OCI-LY1 (cell line): ENCODE measurements at regions not wholly inside any gene's neighbourhood (a gene's known extent, or its start where the extent isn't known, plus 50 kb on each side); places are given as distances from the start of the nearest gene placed in this dataset.

Source experiments
- H2AFZ ChIP-seq: fragments of 200-600 bp; sonication (generic), shearing (Covaris generic); 2 replicates; pipeline ENCODE4 v1.6.0; 2014; ENCODE audit warnings: antibody characterized with exemption, mild to moderate bottlenecking, low read length
- H3F3A ChIP-seq: fragments of 200-600 bp; sonication (generic), shearing (Covaris generic); 2 replicates; pipeline ENCODE4 v1.6.0; 2014; ENCODE audit warnings: mild to moderate bottlenecking, antibody characterized with exemption, low read length, moderate library complexity; ENCODE audit not compliant: insufficient read depth
- H3K27ac ChIP-seq: fragments of 200-600 bp; sonication (generic); 2 replicates; pipeline ENCODE4 v1.5.1; 2014; ENCODE audit warnings: low read length, mixed run types, mild to moderate bottlenecking, low read depth; ENCODE audit not compliant: poor library complexity, severe bottlenecking
- H3K27me3 ChIP-seq: fragments of 200-600 bp; sonication (generic); 2 replicates; pipeline ENCODE4 v1.6.0; 2014; ENCODE audit warnings: antibody characterized with exemption, mild to moderate bottlenecking, low read length, moderate library complexity; ENCODE audit not compliant: insufficient read depth
- H3K36me3 ChIP-seq: fragments of 200-600 bp; sonication (generic); 2 replicates; pipeline ENCODE4 v1.6.1; 2014; ENCODE audit warnings: mild to moderate bottlenecking, antibody characterized with exemption, low read length, moderate library complexity, mixed read lengths; ENCODE audit not compliant: insufficient read depth
- H3K4me1 ChIP-seq: fragments of 200-600 bp; sonication (generic); 2 replicates; pipeline ENCODE4 v1.5.1; 2014; ENCODE audit warnings: mild to moderate bottlenecking, low read length, moderate library complexity; ENCODE audit not compliant: insufficient read depth, severe bottlenecking
- H3K4me2 ChIP-seq: fragments of 200-600 bp; sonication (generic), shearing (Covaris generic); 2 replicates; pipeline ENCODE4 v1.6.1; 2014; ENCODE audit warnings: low read length
- H3K4me3 ChIP-seq: fragments of 200-600 bp; sonication (generic); 2 replicates; pipeline ENCODE4 v1.5.1; 2014; ENCODE audit warnings: low read length, low read depth, mild to moderate bottlenecking, mixed read lengths; ENCODE audit not compliant: poor library complexity, severe bottlenecking
- H3K79me2 ChIP-seq: fragments of 200-600 bp; shearing (Covaris generic); 2 replicates; pipeline ENCODE4 v1.6.1; 2016; ENCODE audit warnings: mixed run types, low read length, mixed read lengths; ENCODE audit not compliant: insufficient read depth
- H3K9ac ChIP-seq: fragments of 200-600 bp; sonication (generic), shearing (Covaris generic); 2 replicates; pipeline ENCODE4 v1.6.1; 2014; ENCODE audit warnings: mild to moderate bottlenecking, low read length, mixed read lengths
- H3K9me2 ChIP-seq: fragments of 200-600 bp; sonication (generic), shearing (Covaris generic); 2 replicates; pipeline ENCODE4 v1.6.1; 2014; ENCODE audit warnings: low read depth, mild to moderate bottlenecking, low read length, mixed read lengths
- H3K9me3 ChIP-seq: fragments of 200-600 bp; shearing (Covaris generic); 2 replicates; pipeline ENCODE4 v1.6.1; 2014; ENCODE audit warnings: low read length, mixed read lengths
- H4K20me1 ChIP-seq: fragments of 200-600 bp; sonication (generic), shearing (Covaris generic); 2 replicates; pipeline ENCODE4 v1.6.0; 2016; ENCODE audit warnings: mild to moderate bottlenecking, low read length; ENCODE audit not compliant: insufficient read depth
- EZH2 ChIP-seq: fragments of 200-600 bp; sonication (generic), shearing (Covaris generic); IDR thresholded peaks from 2 replicates; pipeline ENCODE4 v1.8.0; 2017; ENCODE audit warnings: borderline replicate concordance, mixed run types, mild to moderate bottlenecking, antibody characterized with exemption, low read length, moderate library complexity, mixed read lengths
- TF ChIP-seq, protein P1 (sequence below): fragments of 200-600 bp; sonication (generic), shearing (Covaris generic); IDR thresholded peaks from 2 replicates; pipeline ENCODE4 v1.5.1; 2017; ENCODE audit warnings: mild to moderate bottlenecking, antibody characterized with exemption, low read length, moderate library complexity, mixed read lengths

DNA sequence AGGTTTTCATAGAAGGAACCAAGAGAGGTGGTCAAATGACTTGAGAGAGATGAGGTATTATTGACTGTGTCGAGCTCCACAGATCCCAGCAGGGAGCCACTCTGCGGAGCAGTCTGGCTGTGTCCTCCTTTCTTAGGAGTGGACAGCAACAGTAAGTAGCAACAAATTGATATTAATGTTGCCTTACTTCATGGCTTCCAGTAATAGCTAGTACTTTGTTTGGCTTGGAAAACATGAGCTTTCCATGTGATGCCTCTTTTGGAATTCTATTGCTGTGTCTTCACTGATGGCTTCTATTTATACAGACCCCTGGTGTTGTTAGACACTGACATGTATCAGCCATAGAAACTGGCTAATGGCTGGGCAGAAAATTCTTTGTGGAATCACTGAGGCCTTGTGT is 531.2 kb upstream of the CCDC196 start:
- Histone ChIP-seq H3K9me3 (no peaks in the 10 kb centered on the region), H3K79me2 (no peaks in the 10 kb centered on the region), H3K27me3 (peaks cover 8% of the 10 kb centered on the region; the same call in 1 of the 2 replicates), H3F3A (no peaks in the 10 kb centered on the region), H3K9ac (no peak overlapping the region), H3K9me2 (no peaks in the 10 kb centered on the region), H2AFZ (no peak overlapping the region), H3K4me2 (no peak overlapping the region), H3K36me3 (no peaks in the 10 kb centered on the region), H3K27ac (no peak overlapping the region), H4K20me1 (no peaks in the 10 kb centered on the region), H3K4me3 (no peak overlapping the region), H3K4me1 (no peaks in the 10 kb centered on the region)
- TF ChIP-seq EZH2 = no peak
- TF ChIP-seq, protein P1, sequence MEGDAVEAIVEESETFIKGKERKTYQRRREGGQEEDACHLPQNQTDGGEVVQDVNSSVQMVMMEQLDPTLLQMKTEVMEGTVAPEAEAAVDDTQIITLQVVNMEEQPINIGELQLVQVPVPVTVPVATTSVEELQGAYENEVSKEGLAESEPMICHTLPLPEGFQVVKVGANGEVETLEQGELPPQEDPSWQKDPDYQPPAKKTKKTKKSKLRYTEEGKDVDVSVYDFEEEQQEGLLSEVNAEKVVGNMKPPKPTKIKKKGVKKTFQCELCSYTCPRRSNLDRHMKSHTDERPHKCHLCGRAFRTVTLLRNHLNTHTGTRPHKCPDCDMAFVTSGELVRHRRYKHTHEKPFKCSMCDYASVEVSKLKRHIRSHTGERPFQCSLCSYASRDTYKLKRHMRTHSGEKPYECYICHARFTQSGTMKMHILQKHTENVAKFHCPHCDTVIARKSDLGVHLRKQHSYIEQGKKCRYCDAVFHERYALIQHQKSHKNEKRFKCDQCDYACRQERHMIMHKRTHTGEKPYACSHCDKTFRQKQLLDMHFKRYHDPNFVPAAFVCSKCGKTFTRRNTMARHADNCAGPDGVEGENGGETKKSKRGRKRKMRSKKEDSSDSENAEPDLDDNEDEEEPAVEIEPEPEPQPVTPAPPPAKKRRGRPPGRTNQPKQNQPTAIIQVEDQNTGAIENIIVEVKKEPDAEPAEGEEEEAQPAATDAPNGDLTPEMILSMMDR = no peak

DNA sequence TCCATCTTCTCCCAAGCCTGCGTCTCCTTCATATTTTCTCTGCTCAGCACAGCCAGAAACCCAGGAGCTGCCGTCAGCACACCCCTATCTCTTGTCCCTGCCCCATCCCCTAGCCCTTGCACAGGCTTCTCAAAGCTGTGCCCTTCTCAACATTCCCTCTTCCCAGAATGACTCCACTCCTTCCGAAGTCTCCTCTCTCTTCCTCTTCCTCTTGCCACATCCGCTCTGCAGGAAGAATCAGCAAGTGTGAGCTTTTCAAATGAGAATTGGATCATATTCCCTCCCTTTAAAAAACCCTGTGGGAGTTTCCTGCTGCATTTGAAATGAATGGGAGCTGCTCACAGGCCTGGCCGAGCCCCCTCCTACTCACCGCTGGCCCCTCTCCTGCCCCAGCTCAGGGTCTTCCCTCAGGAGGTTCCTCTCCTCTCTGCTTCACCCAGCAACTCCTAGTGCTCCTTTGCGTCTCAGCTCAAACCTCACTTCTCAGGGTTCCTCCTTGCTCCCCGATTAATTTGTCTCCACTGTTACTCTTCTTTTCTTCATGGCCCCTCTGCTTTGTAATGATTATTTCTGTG is 528.5 kb upstream of the CCDC196 start:
- Histone ChIP-seq H3K4me1 (no peaks in the 10 kb centered on the region), H2AFZ (no peak overlapping the region), H3K4me2 (no peak overlapping the region), H3K9me3 (no peaks in the 10 kb centered on the region), H3K4me3 (no peak overlapping the region), H3K79me2 (no peaks in the 10 kb centered on the region), H3K36me3 (no peaks in the 10 kb centered on the region), H4K20me1 (no peaks in the 10 kb centered on the region), H3K9me2 (no peaks in the 10 kb centered on the region), H3K27ac (no peak overlapping the region), H3F3A (no peaks in the 10 kb centered on the region), H3K27me3 (no peaks in the 10 kb centered on the region), H3K9ac (no peak overlapping the region)
- TF ChIP-seq, protein P1 = no peak
- no peak for TF ChIP-seq EZH2

DNA sequence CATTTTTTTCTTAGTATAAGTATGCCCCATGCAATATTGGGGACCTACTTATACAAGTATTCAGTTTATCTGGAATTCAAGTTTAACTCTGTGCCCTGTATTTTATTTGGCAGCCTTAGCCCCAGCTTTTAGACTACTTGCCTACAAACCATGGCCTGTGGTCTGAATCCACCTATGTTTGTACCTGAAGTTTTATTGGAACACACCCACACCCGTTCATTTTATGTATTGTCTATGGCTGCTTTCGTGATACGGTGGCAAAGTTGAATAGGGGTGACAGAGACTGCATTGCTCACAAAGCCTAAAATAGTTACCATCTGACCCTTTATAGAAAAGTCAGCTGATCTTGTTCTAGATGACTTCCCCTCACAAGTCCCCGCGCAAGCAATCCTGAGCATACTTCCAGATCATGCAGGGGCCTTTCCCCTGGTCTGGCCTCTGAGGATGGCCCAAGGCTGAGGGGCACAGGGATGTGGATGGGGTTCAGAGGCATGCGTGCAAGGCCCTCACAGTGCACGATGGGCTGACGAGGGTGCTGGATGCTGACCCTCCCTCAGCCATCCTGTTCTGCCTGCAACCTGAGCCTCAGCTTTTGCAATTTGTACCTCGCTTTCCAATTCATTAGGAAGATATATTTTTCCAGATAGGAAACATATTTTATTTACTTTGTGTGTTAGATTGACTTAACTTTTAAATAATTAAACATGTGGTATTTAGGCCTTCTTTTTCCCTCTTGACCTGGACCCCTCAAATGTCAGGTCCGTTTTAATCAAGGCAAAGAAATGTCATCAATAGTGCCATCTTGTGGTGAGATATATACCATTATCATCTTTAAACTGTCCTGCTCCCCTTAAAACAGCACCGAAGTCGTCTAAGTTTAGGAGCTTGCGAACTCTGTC is 527.3 kb upstream of the CCDC196 start:
- Histone ChIP-seq H2AFZ (no peak overlapping the region), H4K20me1 (no peaks in the 10 kb centered on the region), H3K9me3 (no peaks in the 10 kb centered on the region), H3F3A (no peaks in the 10 kb centered on the region), H3K9me2 (no peaks in the 10 kb centered on the region), H3K27me3 (no peaks in the 10 kb centered on the region), H3K79me2 (no peaks in the 10 kb centered on the region), H3K4me1 (no peaks in the 10 kb centered on the region), H3K4me2 (no peak overlapping the region), H3K4me3 (no peak overlapping the region), H3K9ac (no peak overlapping the region), H3K27ac (no peak overlapping the region), H3K36me3 (no peaks in the 10 kb centered on the region)
- TF ChIP-seq EZH2 = no peak
- TF ChIP-seq, protein P1 = peak; percentile 51
